GM18505 (cell line): ENCODE measurements at regions not wholly inside any gene's neighbourhood (a gene's known extent, or its start where the extent isn't known, plus 50 kb on each side); places are given as distances from the start of the nearest gene placed in this dataset.

Source experiments
- ATAC-seq: cut with Tn5 transposase; IDR thresholded peaks from one replicate; pipeline ENCODE4 v1.9.1; 2021; ENCODE audit not compliant: unreplicated experiment
- POLR2A ChIP-seq: IDR thresholded peaks from 4 replicates; pipeline ENCODE4 v1.6.1; 2011; ENCODE audit warnings: borderline replicate concordance; ENCODE audit not compliant: insufficient read depth, insufficient read length; ENCODE audit errors: extremely low read depth

DNA sequence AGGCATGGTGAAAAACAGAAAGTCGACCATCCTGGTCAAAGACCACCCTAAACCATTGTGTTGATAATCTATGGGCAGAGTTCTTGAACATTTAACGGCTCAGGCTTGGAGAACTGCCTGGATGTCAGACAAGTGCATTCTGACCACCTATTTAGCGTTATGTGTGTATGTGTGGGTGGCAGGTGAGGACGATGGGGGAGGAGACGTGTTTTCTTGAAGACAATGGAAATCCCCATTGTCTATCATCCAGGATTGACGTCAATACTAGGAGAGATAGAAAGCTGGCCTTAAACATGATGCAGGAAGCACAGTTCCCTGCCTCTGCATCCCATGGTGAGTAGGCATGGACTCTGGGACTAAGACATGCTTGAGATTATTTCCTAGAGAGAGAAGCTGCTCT lies 157.4 kb upstream of the MAF start:
- no peak for TF ChIP-seq POLR2A
- ATAC-seq: no peak

DNA sequence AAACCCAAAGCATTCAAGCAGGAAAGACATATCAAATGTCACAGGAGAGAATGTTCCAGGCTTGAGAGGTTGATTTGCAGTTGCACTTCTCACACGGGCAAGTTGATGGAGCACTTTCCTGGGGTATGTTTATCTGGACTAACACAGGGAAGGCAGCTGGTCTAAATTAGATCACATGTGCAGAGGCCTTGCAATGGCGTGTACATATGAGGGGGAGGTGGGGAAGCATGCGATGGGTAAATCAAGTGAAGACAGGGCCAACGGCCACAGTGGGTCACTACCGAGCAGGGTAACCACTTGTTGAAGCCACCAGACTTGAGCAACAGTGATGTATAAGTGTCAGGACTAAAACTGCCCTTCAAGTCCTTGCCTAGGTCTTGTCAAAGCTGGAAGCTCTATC lies 156.6 kb upstream of the MAF start:
- no peak for ATAC-seq
- no peak for TF ChIP-seq POLR2A

DNA sequence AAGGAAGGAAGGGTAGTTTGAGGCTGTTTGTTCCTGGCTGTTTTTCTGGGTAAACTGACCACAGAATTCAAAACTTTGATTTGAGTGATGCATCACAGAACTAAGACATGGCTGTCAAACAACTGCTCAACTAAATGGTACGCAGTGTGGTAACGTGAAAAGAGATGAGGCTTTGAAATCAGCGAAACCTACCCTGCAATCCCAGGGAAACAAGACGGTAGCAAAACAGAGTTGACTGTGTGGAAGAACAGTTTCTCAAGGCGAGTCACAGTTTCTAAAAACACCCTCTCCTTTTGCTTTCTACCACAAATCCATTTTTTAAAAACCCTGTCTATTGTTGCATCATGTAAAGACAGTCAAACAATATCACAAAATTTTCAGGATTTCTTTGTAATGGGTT lies 156.0 kb upstream of the MAF start:
- no peak for ATAC-seq
- no peak for TF ChIP-seq POLR2A

GRCh38 chr16:79754501-79754900 lies 154.0 kb upstream of the MAF start:
- ATAC-seq: no peak
- TF ChIP-seq POLR2A: no peak

- no peak for ATAC-seq
Observed at GRCh38 chr16:79754081-79754480, 153.5 kb upstream of the MAF start.

GRCh38 chr16:79753286-79753685 lies 152.7 kb upstream of the MAF start:
- ATAC-seq: no peak
- TF ChIP-seq POLR2A: no peak

More at GRCh38 chr16:79754081-79754480, 153.5 kb upstream of the MAF start:
- no peak for TF ChIP-seq POLR2A

- no peak for TF ChIP-seq POLR2A
- no peak for ATAC-seq
Observed at GRCh38 chr16:79752396-79752795, 151.9 kb upstream of the MAF start.

- ATAC-seq: no peak
- TF ChIP-seq POLR2A: no peak
Observed at GRCh38 chr16:79751471-79752184, 151.1 kb upstream of the MAF start.

- TF ChIP-seq POLR2A: no peak
- no peak for ATAC-seq
Observed at GRCh38 chr16:79750311-79750710, 149.8 kb upstream of the MAF start.

GRCh38 chr16:79748629-79749028 lies 148.1 kb upstream of the MAF start:
- ATAC-seq: no peak
- no peak for TF ChIP-seq POLR2A

- no peak for TF ChIP-seq POLR2A
- ATAC-seq: no peak
Observed at GRCh38 chr16:79747688-79748087, 147.2 kb upstream of the MAF start.

GRCh38 chr16:79740252-79740651 lies 139.7 kb upstream of the MAF start:
- ATAC-seq: no peak
- no peak for TF ChIP-seq POLR2A

DNA sequence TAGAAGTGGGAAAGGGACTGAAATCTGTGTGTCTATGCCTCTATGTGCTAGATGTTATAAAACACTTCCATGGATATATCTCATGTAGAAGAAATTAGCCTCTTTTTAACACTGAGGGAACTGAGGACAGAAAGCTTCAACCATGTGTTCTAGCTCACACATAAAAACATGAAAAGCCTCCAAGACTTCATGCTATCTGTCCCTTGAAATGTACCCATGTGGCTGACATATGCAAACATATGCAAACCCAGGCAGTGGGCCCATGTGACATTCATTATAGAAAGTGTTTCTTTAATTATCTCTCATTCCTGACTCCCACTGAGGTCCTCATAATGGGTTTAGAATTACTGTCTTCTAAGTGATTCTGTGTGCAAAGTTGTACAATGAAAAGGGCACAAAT lies 134.7 kb upstream of the MAF start:
- no peak for ATAC-seq
- TF ChIP-seq POLR2A: no peak

- no peak for TF ChIP-seq POLR2A
- ATAC-seq: no peak
Observed at GRCh38 chr16:79734721-79735120, 134.2 kb upstream of the MAF start.

DNA sequence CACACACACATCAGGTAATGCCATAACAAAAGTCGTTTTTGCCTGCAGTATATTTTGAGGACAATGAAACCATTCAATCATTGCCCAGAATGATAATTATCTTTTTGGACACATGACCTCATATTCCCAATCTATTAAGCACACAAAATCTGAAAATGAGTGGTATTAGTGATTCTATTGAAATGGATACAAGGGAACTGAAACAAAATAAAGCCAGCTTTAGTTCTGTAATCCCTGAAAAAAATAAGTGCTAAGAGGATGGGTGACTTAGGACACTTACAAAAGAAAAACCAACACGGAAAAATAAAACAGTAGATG lies 128.3 kb upstream of the MAF start:
- ATAC-seq: no peak
- TF ChIP-seq POLR2A: no peak
